Stimulated activated CD4-positive, alpha-beta T cell treated with anti-CD3 and anti-CD28 coated beads, TNF-alpha, amount 100 ng/mL, for 24 hours (primary cell): ENCODE measurements at regions not wholly inside any gene's neighbourhood (a gene's known extent, or its start where the extent isn't known, plus 50 kb on each side); places are given as distances from the start of the nearest gene placed in this dataset.
"Not testable (repeated sequence)": the region's sequence is repeated elsewhere in the genome, so short reads cannot be mapped to it uniquely, and the experiment has no call there.

Experiments used
- DNase-seq, 3 experiments: peaks; one replicate each; pipeline ENCODE4 v3.0.0-alpha.2; 2020; ENCODE audit warnings: low read depth in 3 of 3

DNA sequence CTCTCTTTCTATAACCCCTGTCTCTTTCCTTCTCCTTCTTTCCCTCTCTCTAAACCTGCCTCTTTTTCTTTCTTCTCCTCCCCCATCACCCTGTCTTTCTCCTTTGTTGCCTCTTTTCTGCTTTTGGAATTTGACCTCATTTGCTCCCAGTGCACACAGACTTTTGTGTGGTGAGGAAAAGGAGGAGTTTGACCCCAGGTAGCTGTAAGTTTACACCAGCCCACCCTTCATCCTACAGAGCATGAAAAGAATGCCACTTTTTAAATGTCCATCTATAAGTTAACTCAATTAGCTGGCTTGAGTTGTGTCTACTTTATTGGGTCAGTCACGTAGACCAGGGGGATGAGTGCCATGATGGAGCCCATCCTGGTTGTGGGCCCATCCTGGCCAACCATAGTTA, 146.8 kb upstream of the SLC38A2 start:
- DNase-seq, result no peak

DNA sequence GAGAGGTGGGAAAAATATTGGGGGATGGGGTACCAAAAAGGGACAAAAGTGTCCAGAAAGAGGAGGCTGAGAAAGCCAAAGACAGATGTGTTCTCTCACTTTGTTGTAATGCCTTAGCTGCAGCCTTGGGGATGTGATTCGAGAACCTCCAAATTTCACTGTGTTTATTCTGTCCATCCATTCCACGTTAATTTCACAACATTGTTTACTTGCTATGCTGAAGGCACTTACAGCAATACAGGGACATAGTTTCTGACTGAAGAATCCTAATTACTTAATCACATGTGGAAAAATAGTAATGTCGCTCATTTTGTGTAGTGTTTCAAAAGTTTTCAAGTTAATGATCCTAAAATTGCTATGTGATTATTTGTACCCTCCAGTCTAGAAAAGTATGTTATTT, 146.2 kb upstream of the SLC38A2 start:
- DNase-seq, result no peak

DNA sequence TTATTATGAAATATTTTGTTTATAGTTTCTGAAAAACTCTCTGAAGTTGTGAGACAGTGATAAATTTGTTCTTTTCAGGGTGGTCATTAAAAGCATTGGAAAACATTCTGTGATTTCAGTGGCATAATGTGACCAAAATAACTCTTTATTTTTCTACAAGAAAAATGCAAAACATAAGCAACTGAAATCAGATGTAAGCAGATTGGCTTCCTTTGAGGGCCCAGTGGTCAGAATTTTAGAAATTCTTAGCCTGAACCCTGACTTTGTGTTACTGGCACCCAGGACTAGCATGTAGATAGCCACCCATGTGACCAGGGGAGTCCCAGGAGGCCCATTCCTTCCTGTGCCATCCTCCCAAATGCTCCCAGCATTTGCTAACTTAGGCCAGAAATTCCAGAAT, 145.6 kb upstream of the SLC38A2 start:
- DNase-seq, result no peak

DNA sequence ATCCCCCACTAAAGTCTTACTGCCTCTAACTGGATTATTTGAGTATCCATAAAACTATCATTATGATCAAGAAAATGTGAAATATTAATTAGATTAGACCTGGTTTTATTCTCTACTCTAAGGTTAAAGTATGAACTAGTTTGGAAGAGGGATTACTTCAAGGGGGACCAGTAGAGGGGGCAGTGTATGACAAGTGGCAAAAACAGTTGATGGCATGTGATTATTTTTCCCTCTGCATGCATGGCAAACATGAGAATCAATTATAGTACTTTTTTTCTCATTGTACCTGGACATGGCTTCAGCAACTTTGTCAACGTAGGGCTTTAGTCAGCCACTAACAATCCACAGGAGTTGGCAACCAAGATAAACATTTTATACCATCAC, 145.0 kb upstream of the SLC38A2 start:
- DNase-seq, result no peak

DNA sequence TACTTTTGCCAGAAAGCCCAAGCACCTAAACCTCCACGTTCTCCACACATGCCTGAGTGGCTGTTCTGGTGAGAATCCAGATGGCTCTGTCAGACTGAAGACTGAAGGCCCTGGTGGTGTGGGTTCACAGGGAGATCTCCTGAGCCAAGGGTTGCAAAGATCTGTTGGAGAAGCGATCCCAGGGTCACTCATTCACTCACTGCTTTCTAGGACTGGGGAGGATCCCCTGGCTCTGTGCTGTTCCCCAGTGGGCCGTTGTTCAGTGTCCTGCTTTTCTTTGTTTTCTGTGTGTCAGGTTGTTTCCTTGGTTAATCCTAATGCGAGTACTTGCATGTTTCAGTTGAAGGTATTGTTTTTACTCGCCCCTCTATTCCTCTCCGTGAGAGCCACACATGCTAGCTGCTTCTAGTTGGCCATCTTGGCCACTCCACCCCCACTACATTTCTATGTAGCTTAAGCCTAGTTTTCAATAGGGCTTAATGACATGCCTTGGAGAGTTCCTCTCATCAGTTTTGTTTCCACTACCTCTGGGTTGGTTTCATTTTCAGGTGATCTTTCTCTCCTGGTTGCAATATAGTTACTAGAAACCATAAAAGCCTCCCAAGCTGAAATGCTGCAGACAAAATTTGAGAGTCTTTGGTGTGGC, 144.5 kb upstream of the SLC38A2 start:
- peak in 1 of 3 experiments; percentile 12 for DNase-seq

GRCh38 chr12:46516238-46516932, 143.8 kb upstream of the SLC38A2 start:
- no peak for DNase-seq

GRCh38 chr12:46515829-46516228, 143.3 kb upstream of the SLC38A2 start:
- DNase-seq, result no peak

DNA sequence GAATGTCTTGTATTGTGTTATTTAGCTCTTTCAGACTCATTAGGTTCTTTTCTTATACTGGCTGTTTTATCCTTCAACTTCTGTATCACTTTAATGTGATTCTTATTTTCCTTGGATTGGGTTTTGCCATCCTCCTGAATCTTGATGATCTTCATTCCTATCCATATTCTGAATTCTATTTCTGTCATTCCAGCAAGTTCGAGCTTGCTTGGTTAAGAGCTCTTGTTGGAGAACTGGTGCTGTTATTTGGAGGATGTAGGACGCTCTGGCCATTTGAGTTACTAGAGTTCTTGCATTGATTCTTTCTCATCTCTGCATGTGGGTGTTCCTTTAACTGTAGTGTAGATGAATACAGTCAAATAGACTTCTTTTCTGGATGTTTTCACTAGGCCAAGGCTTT, 142.3 kb upstream of the SLC38A2 start:
- DNase-seq, result no peak

GRCh38 chr12:46510257-46510656, 137.7 kb upstream of the SLC38A2 start:
- DNase-seq, result not testable (repeated sequence)

DNA sequence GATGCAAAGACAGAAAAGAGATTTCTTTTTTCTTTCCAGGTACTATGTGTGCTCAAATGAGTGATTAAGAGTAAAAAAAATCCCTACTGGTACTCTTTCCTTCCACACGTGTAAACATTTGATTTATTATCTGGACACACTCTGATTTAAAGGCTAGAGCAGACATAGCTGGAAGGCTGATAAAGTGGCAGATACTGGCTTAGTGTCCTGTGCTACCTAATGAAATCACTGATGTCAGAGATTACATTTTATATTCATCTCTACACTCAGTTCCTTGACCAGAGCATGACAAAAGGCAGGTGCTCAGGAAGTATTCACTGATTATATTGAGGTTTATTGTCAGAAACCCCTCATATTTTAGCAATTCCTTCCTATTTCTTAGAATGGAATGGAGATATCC, 136.6 kb upstream of the SLC38A2 start:
- DNase-seq, result no peak

DNA sequence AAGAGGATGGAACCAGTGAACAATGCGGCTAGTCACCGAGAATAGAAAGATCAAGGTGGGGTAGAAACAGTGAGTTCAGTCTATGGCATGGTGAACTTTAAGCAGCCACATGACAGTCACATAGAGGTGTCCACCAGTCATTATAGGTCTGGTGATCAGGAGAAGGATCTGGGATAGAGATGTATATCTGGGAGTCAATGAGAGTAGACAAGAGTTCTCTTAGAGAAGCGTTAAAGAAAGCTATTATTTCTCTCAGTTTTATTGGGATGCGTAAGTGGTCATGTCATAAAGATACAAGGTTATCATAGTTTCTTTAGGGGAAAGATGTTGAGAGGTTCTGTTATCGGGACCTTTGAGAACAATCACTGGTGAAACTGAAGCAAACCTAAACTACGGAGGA, 136.1 kb upstream of the SLC38A2 start:
- DNase-seq, result no peak

- DNase-seq, result no peak
Measured at GRCh38 chr12:46507766-46508165, 135.2 kb upstream of the SLC38A2 start.

DNA sequence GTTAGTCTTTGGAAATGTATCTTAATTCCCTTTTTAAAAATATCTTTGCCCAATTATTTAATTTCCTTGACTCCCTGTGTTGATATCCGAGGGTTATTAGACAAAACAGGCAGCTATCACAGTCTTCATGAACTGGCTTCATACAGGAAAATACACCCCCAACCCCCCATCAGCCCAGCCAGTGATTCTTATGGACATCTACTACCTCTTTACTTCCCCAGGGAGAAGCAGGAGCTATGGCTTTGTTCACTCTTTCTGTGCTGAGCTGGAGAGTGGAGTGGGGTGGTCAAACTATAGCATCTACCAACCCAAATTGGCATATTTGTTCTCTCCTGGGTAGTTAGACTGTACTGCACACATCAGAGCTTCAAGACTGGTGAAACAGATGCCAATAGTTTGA, 134.4 kb upstream of the SLC38A2 start:
- no peak for DNase-seq

- DNase-seq, result no peak
Measured at GRCh38 chr12:46506198-46506597, 133.6 kb upstream of the SLC38A2 start.

- no peak for DNase-seq
Measured at GRCh38 chr12:46504494-46504893, 131.9 kb upstream of the SLC38A2 start.

DNA sequence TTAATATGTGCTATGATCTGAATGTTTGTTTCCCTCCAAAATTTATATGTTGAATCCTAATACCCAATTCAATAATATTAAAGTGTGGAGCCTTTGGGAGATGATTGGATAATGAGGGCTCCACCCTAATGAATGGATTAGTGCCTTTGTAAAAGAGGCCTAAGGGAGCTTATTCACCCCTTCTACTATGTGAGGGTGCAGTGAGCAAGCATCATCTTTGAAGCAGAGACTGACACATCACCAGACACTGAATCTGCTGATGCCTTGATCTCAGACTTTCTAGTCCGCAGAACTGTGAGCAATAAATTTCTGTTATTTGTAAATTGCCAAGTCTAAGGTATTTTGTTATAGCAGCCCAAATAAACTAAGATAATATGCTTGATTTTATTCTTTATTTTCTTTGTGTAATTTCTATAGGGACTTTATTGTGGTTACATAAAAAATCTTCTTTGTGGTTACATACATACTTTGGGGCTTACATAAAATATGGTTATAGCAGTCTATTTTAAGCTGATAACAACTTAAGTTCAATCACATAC, 131.1 kb upstream of the SLC38A2 start:
- no peak for DNase-seq

- no peak for DNase-seq
Measured at GRCh38 chr12:46500673-46501072, 128.1 kb upstream of the SLC38A2 start.

DNA sequence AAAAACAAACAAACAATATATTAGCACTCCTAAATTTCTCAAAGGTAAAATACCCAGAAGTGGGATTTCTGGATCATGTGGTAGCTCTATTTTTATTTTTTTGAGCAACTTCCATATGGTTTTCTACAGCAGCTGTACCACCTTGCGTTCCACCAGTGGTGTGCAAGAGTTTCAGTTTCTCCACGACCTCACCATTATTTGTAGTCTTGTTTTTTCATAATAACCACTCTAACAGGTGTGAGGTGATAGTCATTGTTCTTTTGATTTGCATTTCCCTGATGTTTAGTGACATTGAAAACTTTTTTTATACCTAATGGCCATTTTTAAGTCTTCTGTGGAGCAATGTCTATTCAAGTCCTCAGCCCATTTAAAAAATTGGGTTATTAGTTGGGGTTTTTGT, 127.3 kb upstream of the SLC38A2 start:
- no peak for DNase-seq

GRCh38 chr12:46499226-46499625, 126.7 kb upstream of the SLC38A2 start:
- DNase-seq, result no peak

GRCh38 chr12:46497739-46498138, 125.2 kb upstream of the SLC38A2 start:
- no peak for DNase-seq

- DNase-seq, result no peak
Measured at GRCh38 chr12:46494424-46494823, 121.9 kb upstream of the SLC38A2 start.

- DNase-seq, result no peak
Measured at GRCh38 chr12:46493834-46494181, 121.2 kb upstream of the SLC38A2 start.

DNA sequence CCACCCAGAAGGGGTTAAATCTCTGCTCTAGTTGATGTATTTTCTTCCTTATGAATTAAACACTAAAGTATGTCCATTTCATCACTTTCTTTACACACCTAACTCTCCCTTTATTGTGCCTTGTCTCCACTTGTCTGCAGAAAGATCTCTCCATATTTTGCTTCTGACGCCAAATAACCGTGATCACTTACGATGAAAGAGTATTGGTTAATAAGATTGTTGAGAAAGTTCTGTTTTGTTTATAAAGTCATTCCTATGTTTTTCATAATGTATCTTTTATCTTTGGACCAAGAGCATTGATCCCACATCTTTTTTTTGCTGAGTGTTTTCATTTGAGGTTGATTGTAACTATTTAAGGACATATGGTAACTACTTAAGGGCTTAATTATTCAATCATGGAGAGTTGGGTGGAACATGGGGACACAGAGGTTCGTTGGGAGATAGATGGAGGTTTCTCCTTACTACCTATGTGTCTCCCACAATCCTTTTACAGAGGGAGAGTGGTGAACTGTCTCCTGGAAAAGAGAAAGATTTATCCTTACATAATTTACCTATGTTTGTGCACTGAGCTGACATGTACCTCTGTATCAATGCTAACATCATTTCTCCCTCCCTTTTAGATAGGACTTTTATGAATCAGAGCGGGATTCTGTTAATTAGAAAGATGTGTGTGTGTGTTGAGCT, 120.7 kb upstream of the SLC38A2 start:
- no peak for DNase-seq
